SK-N-SH (cell line): ENCODE measurements at regions not wholly inside any gene's neighbourhood (a gene's known extent, or its start where the extent isn't known, plus 50 kb on each side); places are given as distances from the start of the nearest gene placed in this dataset.
A peak's percentile ranks its signal among the peaks of the same experiment; 100 is the strongest.

Source experiments
- CTCF ChIA-PET: fragments of 300-600, 350-600 bp; formaldehyde crosslinking; extraction: SDS; loops from one replicate; lab custom pipeline; 2021; lab: Yijun Ruan, JAX
- POLR2A ChIA-PET: fragments of 350-600 bp; sonication (Branson Sonifier 250); formaldehyde crosslinking; extraction: SDS; loops from one replicate; lab custom pipeline; 2020; ENCODE audit warnings: antibody characterized with exemption, inconsistent platforms; lab: Yijun Ruan, JAX
- DNase-seq: peaks from one replicate; pipeline ENCODE4 v3.0.0; 2012
- H2AFZ ChIP-seq: fragments of 200-600 bp; sonication (generic); 2 replicates; pipeline ENCODE4 v1.8.1; 2016; ENCODE audit warnings: antibody characterized with exemption, mild to moderate bottlenecking, low read depth
- H3F3A ChIP-seq: fragments of 200-600 bp; sonication (generic); replicated peaks from 2 replicates; pipeline ENCODE3; 2016; ENCODE audit warnings: antibody characterized with exemption, mild to moderate bottlenecking; ENCODE audit not compliant: insufficient read depth
- H3K27ac ChIP-seq, 2 experiments: fragments of 200-500 bp in 1 of 2; fragments of 200-600 bp in 1 of 2; sonication (Bioruptor generic) in 1 of 2; sonication (generic), shearing (Covaris generic) in 1 of 2; 2 replicates each; pipeline versions ENCODE4 v1.5.1 to v1.6.1; 2014 to 2016; ENCODE audit warnings: low read depth in 2 of 2, inconsistent platforms in 1 of 2, low read length in 1 of 2, mild to moderate bottlenecking in 1 of 2, mixed read lengths in 1 of 2
- H3K27me3 ChIP-seq: fragments of 200-600 bp; sonication (generic), shearing (Covaris generic); 2 replicates; pipeline ENCODE4 v1.6.1; 2016; ENCODE audit warnings: mixed run types; ENCODE audit not compliant: insufficient read depth
- H3K36me3 ChIP-seq, 2 experiments: fragments of 200-500 bp in 1 of 2; fragments of 200-600 bp in 1 of 2; sonication (Bioruptor generic) in 1 of 2; sonication (generic) in 1 of 2; replicated peaks in 1 of 2; 2 replicates each; pipeline versions ENCODE3 to v1.5.1; 2014 to 2016; ENCODE audit warnings: low read length in 1 of 2, mild to moderate bottlenecking in 1 of 2; ENCODE audit not compliant: insufficient read depth in 2 of 2, control insufficient read depth in 1 of 2
- H3K4me1 ChIP-seq, 2 experiments: fragments of 200-500 bp in 1 of 2; fragments of 200-600 bp in 1 of 2; sonication (Bioruptor generic) in 1 of 2; sonication (generic), shearing (Covaris generic) in 1 of 2; 2 replicates each; pipeline versions ENCODE4 v1.5.1 to v1.6.1; 2014 to 2016; ENCODE audit warnings: low read depth in 1 of 2, low read length in 1 of 2, mixed run types in 1 of 2; ENCODE audit not compliant: insufficient read depth in 2 of 2, control insufficient read depth in 1 of 2
- H3K4me2 ChIP-seq: fragments of 200-600 bp; sonication (generic), shearing (Covaris generic); 2 replicates; pipeline ENCODE4 v1.6.1; 2017; ENCODE audit warnings: mixed run types
- H3K4me3 ChIP-seq, 2 experiments: fragments of 200-500 bp in 1 of 2; fragments of 200-600 bp in 1 of 2; sonication (Bioruptor generic) in 1 of 2; sonication (generic), shearing (Covaris generic) in 1 of 2; 2 replicates each; pipeline versions ENCODE4 v1.5.1 to v1.8.1; 2014 to 2016; ENCODE audit warnings: low read depth in 2 of 2, inconsistent platforms in 1 of 2, low read length in 1 of 2, mild to moderate bottlenecking in 1 of 2, mixed read lengths in 1 of 2, moderate library complexity in 1 of 2
- H3K79me2 ChIP-seq: fragments of 200-600 bp; sonication (generic); 2 replicates; pipeline ENCODE4 v1.8.1; 2017; ENCODE audit warnings: mild to moderate bottlenecking; ENCODE audit not compliant: insufficient read depth
- H3K9ac ChIP-seq: fragments of 200-600 bp; sonication (generic); 2 replicates; pipeline ENCODE4 v1.6.1; 2017; ENCODE audit warnings: mixed run types
- H3K9me2 ChIP-seq: fragments of 200-600 bp; sonication (generic); 2 replicates; pipeline ENCODE4 v1.6.1; 2017; ENCODE audit warnings: mixed run types
- H3K9me3 ChIP-seq: fragments of 200-600 bp; sonication (generic); 2 replicates; pipeline ENCODE4 v1.6.1; 2017; ENCODE audit warnings: mixed run types, mild to moderate bottlenecking, moderate library complexity
- H4K20me1 ChIP-seq: fragments of 200-600 bp; sonication (generic); 2 replicates; pipeline ENCODE4 v1.6.1; 2017; ENCODE audit warnings: mild to moderate bottlenecking, mixed run types; ENCODE audit not compliant: insufficient read depth
- CHD2 ChIP-seq: fragments of 150-350 bp; IDR thresholded peaks from 2 replicates; pipeline ENCODE4 v1.6.1; 2018; ENCODE audit warnings: low read length; ENCODE audit not compliant: partially characterized antibody
- ELF1 ChIP-seq: IDR thresholded peaks from 2 replicates; pipeline ENCODE4 v1.4.0; 2012
- EP300 ChIP-seq, 2 experiments: IDR thresholded peaks; 2 replicates each; pipeline versions ENCODE4 v1.4.0 to v1.6.1; 2012; ENCODE audit warnings: borderline replicate concordance in 1 of 2, low read depth in 1 of 2, low read length in 1 of 2
- EZH2phosphoT487 ChIP-seq: fragments of 200-600 bp; sonication (generic); IDR thresholded peaks from 2 replicates; pipeline ENCODE4 v1.6.1; 2017; ENCODE audit warnings: low read depth, mixed run types, mild to moderate bottlenecking, antibody characterized with exemption, moderate library complexity, borderline replicate concordance
- FOXJ3 ChIP-seq: sonication (generic); formaldehyde crosslinking; IDR thresholded peaks from 2 replicates; pipeline ENCODE4 v1.5.1; 2020; ENCODE audit warnings: mild to moderate bottlenecking, missing genetic modification reagents
- GABPA ChIP-seq: IDR thresholded peaks from 2 replicates; pipeline ENCODE4 v1.4.0; 2012; ENCODE audit warnings: low read depth, mild to moderate bottlenecking
- GATA2 ChIP-seq: sonication (generic); formaldehyde crosslinking; IDR thresholded peaks from 2 replicates; pipeline ENCODE4 v1.5.0; 2020; ENCODE audit warnings: mild to moderate bottlenecking, missing genetic modification reagents
- JUND ChIP-seq: IDR thresholded peaks from 2 replicates; pipeline ENCODE4 v1.4.0; 2012
- MXI1 ChIP-seq: IDR thresholded peaks from 2 replicates; pipeline ENCODE4 v1.6.1; 2012; ENCODE audit warnings: mild to moderate bottlenecking, low read depth, low read length, improper control_type of control experiment
- NRF1 ChIP-seq: IDR thresholded peaks from 2 replicates; pipeline ENCODE4 v1.6.1; 2012; ENCODE audit warnings: low read depth, mild to moderate bottlenecking, low read length
- POLR2AphosphoS5 ChIP-seq: IDR thresholded peaks from 2 replicates; pipeline ENCODE4 v1.6.1; 2012; ENCODE audit warnings: low read depth, low read length
- RAD21 ChIP-seq: IDR thresholded peaks from 2 replicates; pipeline ENCODE4 v1.6.1; 2012; ENCODE audit warnings: mild to moderate bottlenecking, low read length
- RCOR1 ChIP-seq: fragments of 150-350 bp; IDR thresholded peaks from 2 replicates; pipeline ENCODE4 v1.6.1; 2017; ENCODE audit warnings: antibody characterized with exemption, low read length
- RFX5 ChIP-seq: IDR thresholded peaks from 2 replicates; pipeline ENCODE4 v1.6.1; 2012; ENCODE audit warnings: mild to moderate bottlenecking, improper control_type of control experiment, low read length
- SIN3A ChIP-seq: IDR thresholded peaks from 2 replicates; pipeline ENCODE4 v1.6.1; 2012; ENCODE audit warnings: low read depth, mild to moderate bottlenecking, low read length, moderate library complexity, borderline replicate concordance
- SMC3 ChIP-seq: IDR thresholded peaks from 2 replicates; pipeline ENCODE4 v1.6.1; 2012; ENCODE audit warnings: low read depth, low read length, improper control_type of control experiment
- TAF1 ChIP-seq: IDR thresholded peaks from 2 replicates; pipeline ENCODE4 v1.6.1; 2012; ENCODE audit warnings: low read depth, mild to moderate bottlenecking, low read length, moderate library complexity, borderline replicate concordance
- USF1 ChIP-seq: IDR thresholded peaks from 2 replicates; pipeline ENCODE4 v1.4.0; 2012; ENCODE audit warnings: low read depth, borderline replicate concordance
- YY1 ChIP-seq: IDR thresholded peaks from 2 replicates; pipeline ENCODE4 v1.4.0; 2012; ENCODE audit warnings: low read depth, mild to moderate bottlenecking
- WGBS: methylation state at CpG from one replicate; pipeline ENCODE4 v1.1.6; 2017; ENCODE audit warnings: low lambda C conversion rate; 5-methylcytosine and 5-hydroxymethylcytosine counted together
- TF ChIP-seq, protein P1 (sequence below): fragments of 150-350 bp; IDR thresholded peaks from 2 replicates; pipeline ENCODE4 v1.6.1; 2017; ENCODE audit warnings: antibody characterized with exemption, low read length, low read depth, borderline replicate concordance
- TF ChIP-seq, protein P2 (sequence below): IDR thresholded peaks from 2 replicates; pipeline ENCODE4 v1.4.0; 2012; ENCODE audit warnings: low read depth
- TF ChIP-seq, protein P3 (sequence below): IDR thresholded peaks from 2 replicates; pipeline ENCODE4 v1.4.0; 2012; ENCODE audit warnings: low read depth, borderline replicate concordance
- TF ChIP-seq, protein P4 (sequence below): fragments of 200-600 bp; sonication (generic); IDR thresholded peaks from 2 replicates; pipeline ENCODE4 v1.6.1; 2017; ENCODE audit warnings: antibody characterized with exemption, mild to moderate bottlenecking, moderate library complexity

DNA sequence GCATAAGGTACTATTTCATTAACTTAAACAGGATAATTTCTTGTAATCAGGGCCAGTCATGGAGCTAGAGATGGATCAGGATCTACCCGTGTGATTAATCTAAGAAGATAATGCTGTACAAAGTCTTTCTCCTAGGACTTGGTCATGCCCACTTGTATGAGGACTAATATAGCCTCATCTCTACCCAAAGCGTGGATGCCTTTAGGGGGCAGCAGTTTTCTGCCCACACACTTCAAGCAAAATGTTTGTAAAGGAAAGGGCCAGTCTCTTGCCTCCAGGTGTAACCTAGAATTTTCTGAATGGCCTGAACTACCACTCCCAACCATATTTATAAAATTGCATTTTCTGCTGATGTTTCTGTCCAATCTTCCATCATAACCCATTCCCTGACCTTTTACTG lies 764.0 kb upstream of the IGFBP3 start:
- ChIA-PET CTCF (interaction anchor here (1.1 kb wide), 1 partner anchor 10 kb away, joined by 3 read pairs; no protein-coding TSS in a partner anchor), POLR2A (no interaction called here)
- H2AFZ ChIP-seq: no peak overlapping the region
- no peaks in the 10 kb centered on the region for H4K20me1 ChIP-seq
- H3K4me3 ChIP-seq: no peak overlapping the region
- no peaks in the 10 kb centered on the region for H3K79me2 ChIP-seq
- H3K4me1 ChIP-seq: no peaks in the 10 kb centered on the region
- no peak overlapping the region for H3K27ac ChIP-seq
- TF ChIP-seq, protein P1, sequence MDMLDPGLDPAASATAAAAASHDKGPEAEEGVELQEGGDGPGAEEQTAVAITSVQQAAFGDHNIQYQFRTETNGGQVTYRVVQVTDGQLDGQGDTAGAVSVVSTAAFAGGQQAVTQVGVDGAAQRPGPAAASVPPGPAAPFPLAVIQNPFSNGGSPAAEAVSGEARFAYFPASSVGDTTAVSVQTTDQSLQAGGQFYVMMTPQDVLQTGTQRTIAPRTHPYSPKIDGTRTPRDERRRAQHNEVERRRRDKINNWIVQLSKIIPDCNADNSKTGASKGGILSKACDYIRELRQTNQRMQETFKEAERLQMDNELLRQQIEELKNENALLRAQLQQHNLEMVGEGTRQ: no peak
- no peak for TF ChIP-seq YY1
- TF ChIP-seq CHD2: no peak
- TF ChIP-seq EP300 (IDR thresholded peaks at IDR 0.05; ENCODE audit: borderline replicate concordance in 1 of 2, low read depth in 1 of 2, low read length in 1 of 2): no peak
- no peak for TF ChIP-seq NRF1
- no peak for TF ChIP-seq SIN3A
- TF ChIP-seq, protein P2, sequence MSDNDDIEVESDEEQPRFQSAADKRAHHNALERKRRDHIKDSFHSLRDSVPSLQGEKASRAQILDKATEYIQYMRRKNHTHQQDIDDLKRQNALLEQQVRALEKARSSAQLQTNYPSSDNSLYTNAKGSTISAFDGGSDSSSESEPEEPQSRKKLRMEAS: no peak
- no peak for TF ChIP-seq ELF1
- TF ChIP-seq EZH2phosphoT487: no peak
- TF ChIP-seq, protein P3, sequence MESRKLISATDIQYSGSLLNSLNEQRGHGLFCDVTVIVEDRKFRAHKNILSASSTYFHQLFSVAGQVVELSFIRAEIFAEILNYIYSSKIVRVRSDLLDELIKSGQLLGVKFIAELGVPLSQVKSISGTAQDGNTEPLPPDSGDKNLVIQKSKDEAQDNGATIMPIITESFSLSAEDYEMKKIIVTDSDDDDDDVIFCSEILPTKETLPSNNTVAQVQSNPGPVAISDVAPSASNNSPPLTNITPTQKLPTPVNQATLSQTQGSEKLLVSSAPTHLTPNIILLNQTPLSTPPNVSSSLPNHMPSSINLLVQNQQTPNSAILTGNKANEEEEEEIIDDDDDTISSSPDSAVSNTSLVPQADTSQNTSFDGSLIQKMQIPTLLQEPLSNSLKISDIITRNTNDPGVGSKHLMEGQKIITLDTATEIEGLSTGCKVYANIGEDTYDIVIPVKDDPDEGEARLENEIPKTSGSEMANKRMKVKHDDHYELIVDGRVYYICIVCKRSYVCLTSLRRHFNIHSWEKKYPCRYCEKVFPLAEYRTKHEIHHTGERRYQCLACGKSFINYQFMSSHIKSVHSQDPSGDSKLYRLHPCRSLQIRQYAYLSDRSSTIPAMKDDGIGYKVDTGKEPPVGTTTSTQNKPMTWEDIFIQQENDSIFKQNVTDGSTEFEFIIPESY: no peak
- no peak for TF ChIP-seq GABPA
- TF ChIP-seq, protein P4, sequence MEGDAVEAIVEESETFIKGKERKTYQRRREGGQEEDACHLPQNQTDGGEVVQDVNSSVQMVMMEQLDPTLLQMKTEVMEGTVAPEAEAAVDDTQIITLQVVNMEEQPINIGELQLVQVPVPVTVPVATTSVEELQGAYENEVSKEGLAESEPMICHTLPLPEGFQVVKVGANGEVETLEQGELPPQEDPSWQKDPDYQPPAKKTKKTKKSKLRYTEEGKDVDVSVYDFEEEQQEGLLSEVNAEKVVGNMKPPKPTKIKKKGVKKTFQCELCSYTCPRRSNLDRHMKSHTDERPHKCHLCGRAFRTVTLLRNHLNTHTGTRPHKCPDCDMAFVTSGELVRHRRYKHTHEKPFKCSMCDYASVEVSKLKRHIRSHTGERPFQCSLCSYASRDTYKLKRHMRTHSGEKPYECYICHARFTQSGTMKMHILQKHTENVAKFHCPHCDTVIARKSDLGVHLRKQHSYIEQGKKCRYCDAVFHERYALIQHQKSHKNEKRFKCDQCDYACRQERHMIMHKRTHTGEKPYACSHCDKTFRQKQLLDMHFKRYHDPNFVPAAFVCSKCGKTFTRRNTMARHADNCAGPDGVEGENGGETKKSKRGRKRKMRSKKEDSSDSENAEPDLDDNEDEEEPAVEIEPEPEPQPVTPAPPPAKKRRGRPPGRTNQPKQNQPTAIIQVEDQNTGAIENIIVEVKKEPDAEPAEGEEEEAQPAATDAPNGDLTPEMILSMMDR: 0 out of 2 replicates have a peak, but pooled peaks have one; percentile 22
- no peak for TF ChIP-seq JUND
- peak; percentile 35 for TF ChIP-seq RAD21
- TF ChIP-seq GATA2 (CRISPR knock-in tag): no peak
- peak; percentile 18; the same call in 1 of the 2 replicates for TF ChIP-seq SMC3
- no peak for TF ChIP-seq MXI1
- TF ChIP-seq POLR2AphosphoS5: no peak
- TF ChIP-seq TAF1: no peak
- TF ChIP-seq RFX5: no peak
- TF ChIP-seq RCOR1: no peak
- no peak for TF ChIP-seq FOXJ3 (CRISPR knock-in tag)
- no peak for TF ChIP-seq USF1
- H3F3A ChIP-seq: peaks cover 4% of the 10 kb centered on the region
- H3K4me2 ChIP-seq: no peak overlapping the region
- no peaks in the 10 kb centered on the region for H3K27me3 ChIP-seq
- 43% methylated on average over 2 of the region's 2 CpGs for WGBS
- no peak for DNase-seq
- no peaks in the 10 kb centered on the region for H3K36me3 ChIP-seq
- no peaks in the 10 kb centered on the region for H3K9me3 ChIP-seq
- H3K9ac ChIP-seq: no peak overlapping the region
- H3K9me2 ChIP-seq: no peaks in the 10 kb centered on the region
